Lower leg skin (tissue), 3 donors: ENCODE measurements at regions not wholly inside any gene's neighbourhood (a gene's known extent, or its start where the extent isn't known, plus 50 kb on each side); places are given as distances from the start of the nearest gene placed in this dataset.

Experiments used
- CTCF ChIP-seq, 3 donors: fragments of 450-650 bp; IDR thresholded peaks; one replicate each; pipeline ENCODE4 v1.5.1; 2016; ENCODE audit warnings: antibody characterized with exemption in 3 of 3, mild to moderate bottlenecking in 3 of 3, moderate library complexity in 2 of 3
- POLR2A ChIP-seq, 2 donors: fragments of 450-650 bp; IDR thresholded peaks; one replicate each; pipeline ENCODE4 v1.6.1; 2016 to 2017; ENCODE audit warnings: antibody characterized with exemption in 2 of 2, mild to moderate bottlenecking in 1 of 2, moderate library complexity in 1 of 2

GRCh38 chr2:6785493-6785892 is 80.2 kb downstream of the CMPK2 start:
- TF ChIP-seq CTCF (IDR thresholded peaks at IDR 0.05) (no peak), POLR2A (IDR thresholded peaks at IDR 0.05) (no peak)
